Tibial artery (tissue), 4 donors: ENCODE measurements at regions not wholly inside any gene's neighbourhood (a gene's known extent, or its start where the extent isn't known, plus 50 kb on each side); places are given as distances from the start of the nearest gene placed in this dataset.

Experiments
- DNase-seq, 2 donors: peaks; one replicate each; pipeline ENCODE4 v3.0.0-alpha.2; 2019
- H3K27ac ChIP-seq, 2 donors: fragments of 200-600 bp; sonication (generic) in 1 of 2; 1 replicate in 1 of 2; 2 replicates in 1 of 2; pipeline ENCODE4 v1.5.1; 2018 to 2019; ENCODE audit warnings: mild to moderate bottlenecking in 1 of 2
- H3K27me3 ChIP-seq, 2 donors: fragments of 200-600 bp; sonication (generic) in 1 of 2; one replicate each; pipeline versions ENCODE4 v1.5.1 to v1.6.0; 2016 to 2019
- H3K36me3 ChIP-seq, 3 donors: fragments of 200-600 bp; sonication (generic) in 2 of 3; one replicate each; pipeline ENCODE4 v1.5.1; 2016 to 2019; ENCODE audit warnings: mild to moderate bottlenecking in 2 of 3
- H3K4me1 ChIP-seq, 4 donors: fragments of 200-600 bp; sonication (generic) in 2 of 4; 1 replicate in 3 of 4; 2 replicates in 1 of 4; pipeline ENCODE4 v1.5.1; 2016 to 2019
- H3K4me3 ChIP-seq, 2 donors: fragments of 200-600 bp; sonication (generic) in 1 of 2; 1 replicate in 1 of 2; 2 replicates in 1 of 2; pipeline ENCODE4 v1.5.1; 2018 to 2019; ENCODE audit warnings: mild to moderate bottlenecking in 2 of 2
- H3K9me3 ChIP-seq, 3 donors: fragments of 200-600 bp; sonication (generic) in 1 of 3; one replicate each; pipeline ENCODE4 v1.5.1; 2016 to 2019
- CTCF ChIP-seq, 2 experiments: fragments of 200-600 bp in 1 of 2; fragments of 450-650 bp in 1 of 2; IDR thresholded peaks; one replicate each; pipeline ENCODE4 v1.5.1; 2017 to 2019; ENCODE audit warnings: antibody characterized with exemption in 2 of 2, mild to moderate bottlenecking in 1 of 2, moderate library complexity in 1 of 2
- intact Hi-C: fragments of 100-400 bp; cut with DNase I; formaldehyde crosslinking; loops from one replicate; pipeline ENCODE4 v1.15.0; 2023; ENCODE audit warnings: low total_unique reads

- Histone ChIP-seq H3K4me3 (no peak overlapping the region), H3K27ac (no peak overlapping the region), H3K9me3 (no peaks in the 10 kb centered on the region), H3K27me3 (no peaks in the 10 kb centered on the region), H3K4me1 (no peaks in the 10 kb centered on the region), H3K36me3 (no peaks in the 10 kb centered on the region)
- DNase-seq, result no peak
- intact Hi-C loops, result no loop called here
- TF ChIP-seq CTCF (IDR thresholded peaks at IDR 0.05), result no peak
Observed at GRCh38 chr3:43907508-43907858, 216.7 kb downstream of the ABHD5 start.

- no peak for DNase-seq
- H3K9me3 ChIP-seq, result no peaks in the 10 kb centered on the region
- no peaks in the 10 kb centered on the region for H3K27me3 ChIP-seq
- H3K4me3 ChIP-seq, result no peak overlapping the region
- TF ChIP-seq CTCF (IDR thresholded peaks at IDR 0.05), result no peak
- H3K27ac ChIP-seq, result no peak overlapping the region
- intact Hi-C loops, result no loop called here
- H3K4me1 ChIP-seq, result no peaks in the 10 kb centered on the region
- no peaks in the 10 kb centered on the region for H3K36me3 ChIP-seq
Observed at GRCh38 chr3:43908456-43908855, 217.7 kb downstream of the ABHD5 start.

- Histone ChIP-seq H3K4me3 (no peak overlapping the region), H3K4me1 (no peaks in the 10 kb centered on the region), H3K36me3 (no peaks in the 10 kb centered on the region), H3K27ac (no peak overlapping the region), H3K27me3 (no peaks in the 10 kb centered on the region), H3K9me3 (no peaks in the 10 kb centered on the region)
- no peak for TF ChIP-seq CTCF (IDR thresholded peaks at IDR 0.05)
- DNase-seq, result no peak
- intact Hi-C loops, result no loop called here
Observed at GRCh38 chr3:43909149-43909548, 218.4 kb downstream of the ABHD5 start.

- H3K27ac ChIP-seq, result no peak overlapping the region
- H3K36me3 ChIP-seq, result no peaks in the 10 kb centered on the region
- DNase-seq, result no peak
- H3K27me3 ChIP-seq, result no peaks in the 10 kb centered on the region
- no peaks in the 10 kb centered on the region for H3K9me3 ChIP-seq
- no peaks in the 10 kb centered on the region for H3K4me1 ChIP-seq
- H3K4me3 ChIP-seq, result no peak overlapping the region
- no peak for TF ChIP-seq CTCF (IDR thresholded peaks at IDR 0.05)
- intact Hi-C loops, result no loop called here
Observed at GRCh38 chr3:43910750-43911149, 220.0 kb downstream of the ABHD5 start.

GRCh38 chr3:43913036-43913948 lies 222.6 kb downstream of the ABHD5 start:
- no peaks in the 10 kb centered on the region for H3K27me3 ChIP-seq
- DNase-seq, result no peak
- H3K36me3 ChIP-seq, result no peaks in the 10 kb centered on the region
- H3K27ac ChIP-seq, result no peak overlapping the region
- intact Hi-C loops, result no loop called here
- no peaks in the 10 kb centered on the region for H3K4me1 ChIP-seq
- H3K4me3 ChIP-seq, result no peak overlapping the region
- peaks cover 0 to 9% (median 0%) of the 10 kb centered on the region in 3 donors for H3K9me3 ChIP-seq
- no peak for TF ChIP-seq CTCF (IDR thresholded peaks at IDR 0.05)
